ENCODE measurements at regions not wholly inside any gene's neighbourhood (a gene's known extent, or its start where the extent isn't known, plus 50 kb on each side); places are given as distances from the start of the nearest gene placed in this dataset.

DNA sequence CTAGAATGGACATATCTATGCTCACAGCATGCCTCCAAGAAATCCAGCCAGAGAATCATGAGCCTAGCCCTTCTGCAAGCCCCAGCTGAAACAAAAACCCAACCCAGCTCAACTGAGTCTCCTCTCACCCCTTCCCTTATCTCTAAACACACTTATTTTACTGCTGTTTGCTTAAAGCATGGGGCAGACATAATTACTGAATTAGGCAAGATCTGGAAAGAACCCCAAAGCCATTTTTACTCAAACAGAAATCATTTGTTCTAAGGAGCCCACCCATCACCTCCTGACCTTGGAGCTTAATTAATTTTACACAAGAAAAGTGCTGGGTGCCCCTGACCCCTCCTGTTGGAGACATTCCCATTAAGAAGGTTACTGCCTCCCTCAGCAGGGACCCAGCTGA lies 291.6 kb downstream of the MAFB start:
- Histone ChIP-seq H2AFZ (ENCODE audit: low read depth, low read length) (no peak overlapping the region), H3K4me3 (replicated peaks in 1 of 3; ENCODE audit: insufficient read depth in 1 of 3, low read depth in 1 of 3, low read length in 3 of 3) (no peak overlapping the region), H3K4me1 (ENCODE audit: control insufficient read depth, extremely low read depth, insufficient read depth, low read length) (no peaks in the 10 kb centered on the region), H3K27ac (ENCODE audit: insufficient read depth, low read depth, low read length) (no peak overlapping the region), H3K36me3 (ENCODE audit: control insufficient read depth in 2 of 2, extremely low read depth in 1 of 2, insufficient read depth in 2 of 2, low read length in 2 of 2) (no peaks in the 10 kb centered on the region), H3K9me3 (replicated peaks; ENCODE audit: control insufficient read depth, insufficient read depth, low read length) (no peaks in the 10 kb centered on the region), H3K4me2 (ENCODE audit: insufficient read depth, low read length) (no peak overlapping the region), H3K27me3 (ENCODE audit: control insufficient read depth in 2 of 2, insufficient read depth in 2 of 2, low read length in 2 of 2) (no peaks in the 10 kb centered on the region), H3K79me2 (ENCODE audit: control insufficient read depth, insufficient read depth, low read length) (no peaks in the 10 kb centered on the region), H4K20me1 (replicated peaks; ENCODE audit: control insufficient read depth, extremely low read depth, insufficient read depth, low read length) (no peaks in the 10 kb centered on the region), H3K9me1 (replicated peaks; ENCODE audit: control insufficient read depth, extremely low read depth, insufficient read depth, low read length) (no peaks in the 10 kb centered on the region), H3K9ac (replicated peaks; ENCODE audit: extremely low read depth, insufficient read depth, low read length) (no peak overlapping the region)
- FAIRE-seq (no peak), DNase-seq (ENCODE audit: low read depth, low spot score) (no peak)
- no TSS peak for BruUV-seq (replicated peaks)
- dilution Hi-C loops (cut with MboI; ENCODE audit: extremely low pct_ligation_motif_present, low sequenced_read_pairs) (no loop called here), intact Hi-C loops (cut with micrococcal nuclease) (no loop called here)
- TF ChIP-seq, protein P1, sequence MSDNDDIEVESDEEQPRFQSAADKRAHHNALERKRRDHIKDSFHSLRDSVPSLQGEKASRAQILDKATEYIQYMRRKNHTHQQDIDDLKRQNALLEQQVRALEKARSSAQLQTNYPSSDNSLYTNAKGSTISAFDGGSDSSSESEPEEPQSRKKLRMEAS (IDR thresholded peaks at IDR 0.05; ENCODE audit: insufficient read depth, insufficient read length): no peak
- TF ChIP-seq JUN (IDR thresholded peaks at IDR 0.05; ENCODE audit: borderline replicate concordance, insufficient read depth, insufficient read length, low read depth) (no peak), POLR2AphosphoS5 (IDR thresholded peaks at IDR 0.05; ENCODE audit: insufficient read depth, low read depth, low read length) (no peak), POLR2A (IDR thresholded peaks at IDR 0.05; ENCODE audit: low read depth, low read length) (no peak), FOS (IDR thresholded peaks at IDR 0.05; ENCODE audit: borderline replicate concordance, insufficient read depth, low read length) (no peak), EZH2 (IDR thresholded peaks at IDR 0.05; ENCODE audit: borderline replicate concordance, low read depth, low read length, severe bottlenecking) (no peak), GATA2 (IDR thresholded peaks at IDR 0.05; ENCODE audit: insufficient read depth, insufficient read length, low read depth, low read length) (no peak), MYC (IDR thresholded peaks at IDR 0.05; ENCODE audit: low read depth, low read length) (no peak)
- TF ChIP-seq, protein P2, sequence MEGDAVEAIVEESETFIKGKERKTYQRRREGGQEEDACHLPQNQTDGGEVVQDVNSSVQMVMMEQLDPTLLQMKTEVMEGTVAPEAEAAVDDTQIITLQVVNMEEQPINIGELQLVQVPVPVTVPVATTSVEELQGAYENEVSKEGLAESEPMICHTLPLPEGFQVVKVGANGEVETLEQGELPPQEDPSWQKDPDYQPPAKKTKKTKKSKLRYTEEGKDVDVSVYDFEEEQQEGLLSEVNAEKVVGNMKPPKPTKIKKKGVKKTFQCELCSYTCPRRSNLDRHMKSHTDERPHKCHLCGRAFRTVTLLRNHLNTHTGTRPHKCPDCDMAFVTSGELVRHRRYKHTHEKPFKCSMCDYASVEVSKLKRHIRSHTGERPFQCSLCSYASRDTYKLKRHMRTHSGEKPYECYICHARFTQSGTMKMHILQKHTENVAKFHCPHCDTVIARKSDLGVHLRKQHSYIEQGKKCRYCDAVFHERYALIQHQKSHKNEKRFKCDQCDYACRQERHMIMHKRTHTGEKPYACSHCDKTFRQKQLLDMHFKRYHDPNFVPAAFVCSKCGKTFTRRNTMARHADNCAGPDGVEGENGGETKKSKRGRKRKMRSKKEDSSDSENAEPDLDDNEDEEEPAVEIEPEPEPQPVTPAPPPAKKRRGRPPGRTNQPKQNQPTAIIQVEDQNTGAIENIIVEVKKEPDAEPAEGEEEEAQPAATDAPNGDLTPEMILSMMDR (IDR thresholded peaks at IDR 0.05; ENCODE audit: extremely low read depth in 1 of 2, insufficient read depth in 1 of 2, low read depth in 1 of 2, low read length in 2 of 2): no peak
- ChIA-PET POLR2A (no interaction called here), CTCF (no interaction called here)
